ENCODE measurements at regions not wholly inside any gene's neighbourhood (a gene's known extent, or its start where the extent isn't known, plus 50 kb on each side); places are given as distances from the start of the nearest gene placed in this dataset.

DNA sequence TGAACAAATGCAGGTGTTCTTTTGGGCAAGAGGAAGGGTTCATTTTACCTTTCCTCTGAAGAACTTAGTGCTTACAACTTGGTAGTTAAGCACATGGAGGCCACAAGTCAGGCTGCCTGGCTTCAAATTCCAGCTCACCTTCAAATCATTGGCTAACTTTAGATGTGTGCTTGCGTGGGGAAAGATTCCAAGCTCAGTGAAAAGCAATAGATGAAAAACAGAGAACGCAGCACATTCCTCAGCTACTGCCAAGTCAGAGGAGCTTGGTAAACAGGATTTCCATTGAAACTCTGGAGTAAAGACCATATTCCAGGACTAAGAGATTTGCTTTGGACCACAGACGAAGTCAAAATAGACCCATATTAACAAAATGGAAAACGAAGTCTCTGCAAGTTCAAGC is 96.3 kb upstream of the ASB18 start:
- H4K20me1 ChIP-seq (ENCODE audit: insufficient read depth): no peaks in the 10 kb centered on the region
- H3K9ac ChIP-seq (ENCODE audit: low read length): no peak overlapping the region
- ChIA-PET RAD21 (ENCODE audit: low non-redundant PET in 1 of 2, low total read pairs in 2 of 2, uncharacterized antibody in 2 of 2, unreplicated experiment in 2 of 2) (no interaction called here), CTCF (no interaction called here), POLR2A (no interaction called here)
- TF ChIP-seq FOSL1 (IDR thresholded peaks at IDR 0.05; ENCODE audit: low read depth) (no peak), EZH2phosphoT487 (IDR thresholded peaks at IDR 0.05; ENCODE audit: borderline replicate concordance) (no peak), ZNF274 (IDR thresholded peaks at IDR 0.05; ENCODE audit: low read depth, low read length) (no peak)
- TF ChIP-seq, protein P1, sequence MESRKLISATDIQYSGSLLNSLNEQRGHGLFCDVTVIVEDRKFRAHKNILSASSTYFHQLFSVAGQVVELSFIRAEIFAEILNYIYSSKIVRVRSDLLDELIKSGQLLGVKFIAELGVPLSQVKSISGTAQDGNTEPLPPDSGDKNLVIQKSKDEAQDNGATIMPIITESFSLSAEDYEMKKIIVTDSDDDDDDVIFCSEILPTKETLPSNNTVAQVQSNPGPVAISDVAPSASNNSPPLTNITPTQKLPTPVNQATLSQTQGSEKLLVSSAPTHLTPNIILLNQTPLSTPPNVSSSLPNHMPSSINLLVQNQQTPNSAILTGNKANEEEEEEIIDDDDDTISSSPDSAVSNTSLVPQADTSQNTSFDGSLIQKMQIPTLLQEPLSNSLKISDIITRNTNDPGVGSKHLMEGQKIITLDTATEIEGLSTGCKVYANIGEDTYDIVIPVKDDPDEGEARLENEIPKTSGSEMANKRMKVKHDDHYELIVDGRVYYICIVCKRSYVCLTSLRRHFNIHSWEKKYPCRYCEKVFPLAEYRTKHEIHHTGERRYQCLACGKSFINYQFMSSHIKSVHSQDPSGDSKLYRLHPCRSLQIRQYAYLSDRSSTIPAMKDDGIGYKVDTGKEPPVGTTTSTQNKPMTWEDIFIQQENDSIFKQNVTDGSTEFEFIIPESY (IDR thresholded peaks at IDR 0.05; ENCODE audit: extremely low read depth, insufficient replicate concordance, low read length): no peak
- TF ChIP-seq, protein P2, sequence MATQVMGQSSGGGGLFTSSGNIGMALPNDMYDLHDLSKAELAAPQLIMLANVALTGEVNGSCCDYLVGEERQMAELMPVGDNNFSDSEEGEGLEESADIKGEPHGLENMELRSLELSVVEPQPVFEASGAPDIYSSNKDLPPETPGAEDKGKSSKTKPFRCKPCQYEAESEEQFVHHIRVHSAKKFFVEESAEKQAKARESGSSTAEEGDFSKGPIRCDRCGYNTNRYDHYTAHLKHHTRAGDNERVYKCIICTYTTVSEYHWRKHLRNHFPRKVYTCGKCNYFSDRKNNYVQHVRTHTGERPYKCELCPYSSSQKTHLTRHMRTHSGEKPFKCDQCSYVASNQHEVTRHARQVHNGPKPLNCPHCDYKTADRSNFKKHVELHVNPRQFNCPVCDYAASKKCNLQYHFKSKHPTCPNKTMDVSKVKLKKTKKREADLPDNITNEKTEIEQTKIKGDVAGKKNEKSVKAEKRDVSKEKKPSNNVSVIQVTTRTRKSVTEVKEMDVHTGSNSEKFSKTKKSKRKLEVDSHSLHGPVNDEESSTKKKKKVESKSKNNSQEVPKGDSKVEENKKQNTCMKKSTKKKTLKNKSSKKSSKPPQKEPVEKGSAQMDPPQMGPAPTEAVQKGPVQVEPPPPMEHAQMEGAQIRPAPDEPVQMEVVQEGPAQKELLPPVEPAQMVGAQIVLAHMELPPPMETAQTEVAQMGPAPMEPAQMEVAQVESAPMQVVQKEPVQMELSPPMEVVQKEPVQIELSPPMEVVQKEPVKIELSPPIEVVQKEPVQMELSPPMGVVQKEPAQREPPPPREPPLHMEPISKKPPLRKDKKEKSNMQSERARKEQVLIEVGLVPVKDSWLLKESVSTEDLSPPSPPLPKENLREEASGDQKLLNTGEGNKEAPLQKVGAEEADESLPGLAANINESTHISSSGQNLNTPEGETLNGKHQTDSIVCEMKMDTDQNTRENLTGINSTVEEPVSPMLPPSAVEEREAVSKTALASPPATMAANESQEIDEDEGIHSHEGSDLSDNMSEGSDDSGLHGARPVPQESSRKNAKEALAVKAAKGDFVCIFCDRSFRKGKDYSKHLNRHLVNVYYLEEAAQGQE (IDR thresholded peaks at IDR 0.05; ENCODE audit: low read depth): no peak
- TF ChIP-seq, protein P3, sequence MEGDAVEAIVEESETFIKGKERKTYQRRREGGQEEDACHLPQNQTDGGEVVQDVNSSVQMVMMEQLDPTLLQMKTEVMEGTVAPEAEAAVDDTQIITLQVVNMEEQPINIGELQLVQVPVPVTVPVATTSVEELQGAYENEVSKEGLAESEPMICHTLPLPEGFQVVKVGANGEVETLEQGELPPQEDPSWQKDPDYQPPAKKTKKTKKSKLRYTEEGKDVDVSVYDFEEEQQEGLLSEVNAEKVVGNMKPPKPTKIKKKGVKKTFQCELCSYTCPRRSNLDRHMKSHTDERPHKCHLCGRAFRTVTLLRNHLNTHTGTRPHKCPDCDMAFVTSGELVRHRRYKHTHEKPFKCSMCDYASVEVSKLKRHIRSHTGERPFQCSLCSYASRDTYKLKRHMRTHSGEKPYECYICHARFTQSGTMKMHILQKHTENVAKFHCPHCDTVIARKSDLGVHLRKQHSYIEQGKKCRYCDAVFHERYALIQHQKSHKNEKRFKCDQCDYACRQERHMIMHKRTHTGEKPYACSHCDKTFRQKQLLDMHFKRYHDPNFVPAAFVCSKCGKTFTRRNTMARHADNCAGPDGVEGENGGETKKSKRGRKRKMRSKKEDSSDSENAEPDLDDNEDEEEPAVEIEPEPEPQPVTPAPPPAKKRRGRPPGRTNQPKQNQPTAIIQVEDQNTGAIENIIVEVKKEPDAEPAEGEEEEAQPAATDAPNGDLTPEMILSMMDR (IDR thresholded peaks at IDR 0.05 in 2 of 3, conservative IDR thresholded peaks at IDR 0.05 in 1 of 3; ENCODE audit: borderline replicate concordance in 1 of 3, insufficient read depth in 1 of 3, low read depth in 2 of 3, low read length in 2 of 3): no peak
- H3K79me2 ChIP-seq (ENCODE audit: insufficient read depth, low read length): no peaks in the 10 kb centered on the region
- DNase-seq (ENCODE audit: low read depth, low spot score) (no peak), ATAC-seq (no peak)
- intact Hi-C loops (cut with micrococcal nuclease): no loop called here
- H3K4me1 ChIP-seq (ENCODE audit: control insufficient read depth in 1 of 2, insufficient read depth in 2 of 2, low read length in 2 of 2): no peaks in the 10 kb centered on the region
- no peak overlapping the region for H3K4me2 ChIP-seq (ENCODE audit: low read length)
- H3K9me3 ChIP-seq (ENCODE audit: control insufficient read depth in 1 of 2, insufficient read depth in 1 of 2, low read depth in 1 of 2, low read length in 2 of 2): no peaks in the 10 kb centered on the region
- no TSS peak for BruUV-seq (replicated peaks)
- no peak overlapping the region for H3K27ac ChIP-seq (ENCODE audit: low read depth, low read length)
- H3K36me3 ChIP-seq (ENCODE audit: control insufficient read depth in 1 of 2, insufficient read depth in 2 of 2, low read length in 2 of 2): no peaks in the 10 kb centered on the region; a peak in 1 of 4 replicates
- no peak overlapping the region for H3K4me3 ChIP-seq (replicated peaks in 1 of 2; ENCODE audit: low read depth in 1 of 2, low read length in 2 of 2)
- no peaks in the 10 kb centered on the region for H3K9me2 ChIP-seq (ENCODE audit: insufficient read depth)
- H2AFZ ChIP-seq (ENCODE audit: low read depth, low read length, poor library complexity, severe bottlenecking): no peak overlapping the region
- H3K27me3 ChIP-seq (ENCODE audit: insufficient read depth, low read length): peaks cover 26% of the 10 kb centered on the region
